H1 (cell line): ENCODE measurements at regions not wholly inside any gene's neighbourhood (a gene's known extent, or its start where the extent isn't known, plus 50 kb on each side); places are given as distances from the start of the nearest gene placed in this dataset.

Experiments used
- CTCF ChIA-PET: fragments of 300-600 bp; sonication (Branson Sonifier 250); formaldehyde crosslinking; loops from one replicate; lab custom pipeline; 2021; ENCODE audit not compliant: partially characterized antibody; lab: Charles Lee
- POLR2A ChIA-PET: fragments of 300-600 bp; sonication (Branson Sonifier 250); formaldehyde crosslinking; loops from one replicate; lab custom pipeline; 2021; ENCODE audit warnings: inconsistent platforms; ENCODE audit not compliant: partially characterized antibody; lab: Charles Lee
- DNase-seq, 2 experiments: peaks; one replicate each; pipeline versions ENCODE4 v3.0.0 to v3.0.0-alpha.2; 2010 to 2022; ENCODE audit warnings: low spot score in 2 of 2, low read depth in 1 of 2, mixed read lengths in 1 of 2
- FAIRE-seq: peaks from 2 replicates; lab custom pipeline; 2011; peaks lifted over from hg19 to GRCh38; lab: Jason Lieb, UNC
- H2AFZ ChIP-seq: 2 replicates; pipeline ENCODE4 v1.8.1; 2012; ENCODE audit warnings: low read length, inconsistent platforms
- H2AK5ac ChIP-seq: 2 replicates; pipeline ENCODE4 v1.6.1; 2013; ENCODE audit warnings: low read depth, low read length
- H2BK120ac ChIP-seq: replicated peaks from 2 replicates; pipeline ENCODE3; 2013; ENCODE audit warnings: low read depth, low read length, inconsistent platforms
- H2BK12ac ChIP-seq: 2 replicates; pipeline ENCODE4 v1.6.1; 2013; ENCODE audit warnings: low read depth, low read length
- H2BK15ac ChIP-seq: 2 replicates; pipeline ENCODE4 v1.6.1; 2013; ENCODE audit warnings: low read length
- H2BK20ac ChIP-seq: 2 replicates; pipeline ENCODE4 v1.6.1; 2013; ENCODE audit warnings: low read length
- H2BK5ac ChIP-seq: 2 replicates; pipeline ENCODE4 v1.6.1; 2013; ENCODE audit warnings: low read depth, low read length
- H3K14ac ChIP-seq: 2 replicates; pipeline ENCODE4 v1.6.1; 2013; ENCODE audit warnings: inconsistent platforms; ENCODE audit not compliant: insufficient read length
- H3K18ac ChIP-seq: 2 replicates; pipeline ENCODE4 v1.6.1; 2013; ENCODE audit warnings: low read length; ENCODE audit errors: extremely low read depth
- H3K23ac ChIP-seq: 2 replicates; pipeline ENCODE4 v1.6.1; 2013; ENCODE audit warnings: inconsistent platforms; ENCODE audit not compliant: insufficient read length
- H3K23me2 ChIP-seq: 2 replicates; pipeline ENCODE4 v1.6.1; 2013; ENCODE audit warnings: low read depth, low read length
- H3K27ac ChIP-seq: 2 replicates; pipeline ENCODE4 v1.6.1; 2011; ENCODE audit warnings: low read depth, low read length, inconsistent platforms
- H3K27me3 ChIP-seq, 4 experiments: replicated peaks in 1 of 4; 1 replicate in 1 of 4; 2 replicates in 3 of 4; pipeline versions ENCODE4 v1.6.1 to v1.8.1; 2011 to 2013; ENCODE audit warnings: low read length in 3 of 4, mild to moderate bottlenecking in 3 of 4, inconsistent platforms in 2 of 4, mixed read lengths in 2 of 4, moderate library complexity in 1 of 4; ENCODE audit not compliant: control insufficient read depth in 3 of 4, insufficient read depth in 3 of 4; ENCODE audit errors: extremely low read depth in 1 of 4
- H3K36me3 ChIP-seq, 4 experiments: 2 replicates each; pipeline versions ENCODE4 v1.6.1 to v1.8.1; 2011 to 2013; ENCODE audit warnings: mild to moderate bottlenecking in 4 of 4, low read length in 3 of 4, moderate library complexity in 2 of 4, control low read depth in 1 of 4, inconsistent platforms in 1 of 4; ENCODE audit not compliant: insufficient read depth in 4 of 4, control insufficient read depth in 2 of 4
- H3K4ac ChIP-seq: replicated peaks from 2 replicates; pipeline ENCODE3; 2013; ENCODE audit warnings: low read length, low read depth, mixed read lengths, inconsistent platforms; ENCODE audit not compliant: insufficient read length
- H3K4me1 ChIP-seq, 4 experiments: replicated peaks in 1 of 4; 1 replicate in 1 of 4; 2 replicates in 3 of 4; pipeline versions ENCODE4 v1.6.1 to v1.8.1; 2011 to 2013; ENCODE audit warnings: low read length in 3 of 4, inconsistent platforms in 2 of 4, mixed read lengths in 1 of 4; ENCODE audit not compliant: insufficient read depth in 4 of 4, control insufficient read depth in 3 of 4
- H3K4me2 ChIP-seq, 2 experiments: 2 replicates each; pipeline versions ENCODE4 v1.6.1 to v1.8.1; 2011 to 2013; ENCODE audit warnings: low read depth in 2 of 2, low read length in 2 of 2, control low read depth in 1 of 2, inconsistent platforms in 1 of 2, mild to moderate bottlenecking in 1 of 2; ENCODE audit not compliant: insufficient read depth in 1 of 2
- H3K4me3 ChIP-seq, 4 experiments: fragments of 200-600, 300-600 bp in 1 of 4; sonication (generic), shearing (Covaris generic), sonication (Bioruptor Twin) in 1 of 4; 2 replicates each; pipeline versions ENCODE4 v1.5.1 to v1.8.1; 2011 to 2016; ENCODE audit warnings: low read length in 4 of 4, low read depth in 3 of 4, control low read depth in 2 of 4, inconsistent platforms in 2 of 4, mild to moderate bottlenecking in 2 of 4, mixed read lengths in 1 of 4, moderate library complexity in 1 of 4; ENCODE audit not compliant: insufficient read depth in 2 of 4; ENCODE audit errors: extremely low read depth in 1 of 4
- H3K56ac ChIP-seq: replicated peaks from 2 replicates; pipeline ENCODE3; 2013; ENCODE audit warnings: low read depth, mild to moderate bottlenecking, mixed read lengths, low read length, inconsistent platforms; ENCODE audit not compliant: insufficient read length
- H3K79me1 ChIP-seq: 2 replicates; pipeline ENCODE4 v1.6.1; 2013; ENCODE audit warnings: low read depth, low read length, control low read depth
- H3K79me2 ChIP-seq, 2 experiments: 2 replicates each; pipeline versions ENCODE4 v1.6.1 to v1.8.1; 2012 to 2013; ENCODE audit warnings: low read length in 2 of 2, mild to moderate bottlenecking in 2 of 2, inconsistent platforms in 1 of 2; ENCODE audit not compliant: insufficient read depth in 2 of 2, control insufficient read depth in 1 of 2
- H3K9ac ChIP-seq, 4 experiments: replicated peaks in 1 of 4; 1 replicate in 1 of 4; 2 replicates in 3 of 4; pipeline versions ENCODE4 v1.6.1 to v1.8.1; 2011 to 2013; ENCODE audit warnings: low read depth in 3 of 4, low read length in 3 of 4, control low read depth in 2 of 4, mild to moderate bottlenecking in 2 of 4, moderate library complexity in 2 of 4, inconsistent platforms in 1 of 4; ENCODE audit errors: extremely low read depth in 1 of 4
- H3K9me3 ChIP-seq, 2 experiments: 2 replicates each; pipeline versions ENCODE4 v1.6.1 to v1.8.1; 2012 to 2013; ENCODE audit warnings: mild to moderate bottlenecking in 2 of 2, moderate library complexity in 2 of 2, control low read depth in 1 of 2, inconsistent platforms in 1 of 2, low read depth in 1 of 2, low read length in 1 of 2, mixed read lengths in 1 of 2; ENCODE audit not compliant: insufficient read depth in 2 of 2
- H4K20me1 ChIP-seq, 2 experiments: replicated peaks in 1 of 2; 2 replicates each; pipeline versions ENCODE3 to v1.8.1; 2011 to 2013; ENCODE audit warnings: inconsistent platforms in 2 of 2, low read length in 2 of 2, mild to moderate bottlenecking in 1 of 2; ENCODE audit not compliant: insufficient read depth in 2 of 2, control insufficient read depth in 1 of 2
- H4K5ac ChIP-seq: 2 replicates; pipeline ENCODE4 v1.6.1; 2013; ENCODE audit warnings: low read length, low read depth, mixed read lengths, inconsistent platforms; ENCODE audit not compliant: insufficient read length
- H4K8ac ChIP-seq: 2 replicates; pipeline ENCODE4 v1.8.0; 2013; ENCODE audit warnings: mild to moderate bottlenecking, moderate library complexity, low read length, inconsistent platforms; ENCODE audit not compliant: insufficient read depth; ENCODE audit errors: extremely low read depth
- H4K91ac ChIP-seq: replicated peaks from 2 replicates; pipeline ENCODE3; 2013; ENCODE audit warnings: low read length, mixed read lengths, inconsistent platforms; ENCODE audit not compliant: insufficient read length
- CEBPB ChIP-seq: IDR thresholded peaks from 2 replicates; pipeline ENCODE4 v1.6.1; 2012; ENCODE audit warnings: low read depth, low read length
- CHD1 ChIP-seq: IDR thresholded peaks from 2 replicates; pipeline ENCODE4 v1.6.1; 2012; ENCODE audit warnings: low read depth, low read length, improper control_type of control experiment
- KDM1A ChIP-seq: fragments of 200-600, 300-600 bp; sonication (generic); IDR thresholded peaks from 2 replicates; pipeline ENCODE4 v1.7.1; 2016; ENCODE audit warnings: mild to moderate bottlenecking, low read length, borderline replicate concordance
- MAFK ChIP-seq: IDR thresholded peaks from 2 replicates; pipeline ENCODE4 v1.6.1; 2012; ENCODE audit warnings: low read depth, mild to moderate bottlenecking, improper control_type of control experiment, low read length
- RAD21 ChIP-seq, 2 experiments: IDR thresholded peaks in 1 of 2; conservative IDR thresholded peaks in 1 of 2; 2 replicates each; pipeline ENCODE4 v1.6.1; 2011; ENCODE audit warnings: low read depth in 2 of 2, low read length in 2 of 2, improper control_type of control experiment in 1 of 2, inconsistent platforms in 1 of 2, mild to moderate bottlenecking in 1 of 2, moderate library complexity in 1 of 2
- WGBS, 2 experiments: shearing (Covaris generic) in 1 of 2; methylation state at CpG; one replicate each; pipeline versions ENCODE4 v1.1.6 to v1.1.7; 2013 to 2015; ENCODE audit warnings: low lambda C conversion rate in 2 of 2, mixed read lengths in 2 of 2, inconsistent platforms in 1 of 2, low coverage in 1 of 2, missing lambda C conversion rate in 1 of 2; ENCODE audit not compliant: insufficient replicate concordance in 2 of 2, insufficient coverage in 1 of 2, insufficient read length in 1 of 2; ENCODE audit errors: extremely low coverage in 1 of 2, missing lambda C conversion rate in 1 of 2; 5-methylcytosine and 5-hydroxymethylcytosine counted together

GRCh38 chr7:86995052-86995725 lies 64.3 kb downstream of the ELAPOR2 start:
- peaks cover 2 to 4% (median 3%) of the 10 kb centered on the region in 4 experiments; a peak in 5 of 7 replicates for H3K4me1 ChIP-seq
- H3K79me2 ChIP-seq = peaks cover 8 to 88% of the 10 kb centered on the region in 2 experiments; a peak in 3 of 4 replicates
- H4K91ac ChIP-seq = no peak overlapping the region
- H2BK12ac ChIP-seq = no peak overlapping the region
- FAIRE-seq = no peak
- no peak overlapping the region for H3K23ac ChIP-seq
- WGBS, 2 experiments = 76% methylated on average over 6 of the region's 6 CpGs; no CpG with 5 or more reads in 1 of the 2 experiments
- H3K18ac ChIP-seq = no peak overlapping the region
- no peak overlapping the region for H3K4ac ChIP-seq
- H3K4me3 ChIP-seq = no peak overlapping the region
- CTCF ChIA-PET = interaction anchor here (0.8 to 2.0 kb wide), 6 partner anchors 9 to 20 kb away, joined by 3 to 6 read pairs (median 4); no protein-coding TSS in a partner anchor
- DNase-seq = no peak
- no peaks in the 10 kb centered on the region for H3K27me3 ChIP-seq
- no peaks in the 10 kb centered on the region for H3K9me3 ChIP-seq
- no peak overlapping the region for H4K8ac ChIP-seq
- H2BK20ac ChIP-seq = no peak overlapping the region
- no peak overlapping the region for H2BK120ac ChIP-seq
- no peak overlapping the region for H4K5ac ChIP-seq
- TF ChIP-seq CEBPB (peak; percentile 45; the same call in 1 of the 2 replicates), RAD21 (IDR thresholded peaks at IDR 0.05 in 1 of 2, conservative IDR thresholded peaks at IDR 0.05 in 1 of 2; ENCODE audit: low read depth in 2 of 2, low read length in 2 of 2) (no peak), CHD1 (no peak), MAFK (no peak), KDM1A (no peak)
- POLR2A ChIA-PET = interaction anchor here (1.2 to 1.6 kb wide), 4 partner anchors 14 to 31 kb away, joined by 3 to 4 read pairs (median 4); no protein-coding TSS in a partner anchor
- no peak overlapping the region for H3K27ac ChIP-seq
- H3K79me1 ChIP-seq = no peaks in the 10 kb centered on the region; the same call in 1 of the 2 replicates
- no peak overlapping the region for H3K14ac ChIP-seq
- H4K20me1 ChIP-seq = peaks cover 0 to 4% of the 10 kb centered on the region in 2 experiments
- H3K9ac ChIP-seq = no peak overlapping the region
- H3K56ac ChIP-seq = no peak overlapping the region
- no peak overlapping the region for H2AK5ac ChIP-seq
- H2BK5ac ChIP-seq = no peak overlapping the region
- no peak overlapping the region for H3K4me2 ChIP-seq
- no peak overlapping the region for H2AFZ ChIP-seq
- no peak overlapping the region for H2BK15ac ChIP-seq
- H3K23me2 ChIP-seq = no peaks in the 10 kb centered on the region
- H3K36me3 ChIP-seq = no peaks in the 10 kb centered on the region
